Natural killer cell (primary cell): ENCODE measurements at regions not wholly inside any gene's neighbourhood (a gene's known extent, or its start where the extent isn't known, plus 50 kb on each side); places are given as distances from the start of the nearest gene placed in this dataset.

ENCODE experiments used
- ATAC-seq, 3 donors: fragments of 150-1000 bp in 2 of 3; fragments of 200-7000 bp in 1 of 3; cut with Tn5 transposase; 1 replicate in 1 of 3; 2 replicates in 2 of 3; pipeline ENCODE4 v1.10.0; 2021; ENCODE audit warnings: mild to moderate bottlenecking in 2 of 3, moderate library complexity in 2 of 3
- DNase-seq, 2 donors: peaks; one replicate each; pipeline versions ENCODE4 v3.0.0 to v3.0.0-alpha.2; 2013 to 2021; ENCODE audit warnings: mixed read lengths in 1 of 2
- H3K27ac ChIP-seq: one replicate; pipeline ENCODE4 v1.5.1; 2013; ENCODE audit warnings: mild to moderate bottlenecking, low read length
- H3K27me3 ChIP-seq: one replicate; pipeline ENCODE4 v1.6.1; 2013; ENCODE audit warnings: low read length; ENCODE audit not compliant: control insufficient read depth, insufficient read depth
- H3K36me3 ChIP-seq: one replicate; pipeline ENCODE4 v1.6.1; 2013; ENCODE audit warnings: low read length; ENCODE audit not compliant: control insufficient read depth, insufficient read depth
- H3K4me1 ChIP-seq: one replicate; pipeline ENCODE4 v1.6.1; 2013; ENCODE audit warnings: low read length; ENCODE audit not compliant: control insufficient read depth, insufficient read depth
- H3K4me3 ChIP-seq: one replicate; pipeline ENCODE4 v1.5.1; 2013; ENCODE audit warnings: low read length
- H3K9me3 ChIP-seq: one replicate; pipeline ENCODE4 v1.6.1; 2013; ENCODE audit warnings: low read length; ENCODE audit not compliant: control insufficient read depth, insufficient read depth
- H3K27ac Mint-ChIP-seq, 2 donors: one replicate each; pipeline ENCODE4 v1.8.0; 2022; ENCODE audit warnings: mild to moderate bottlenecking in 2 of 2, mixed read lengths in 2 of 2, moderate library complexity in 1 of 2
- H3K27me3 Mint-ChIP-seq, 2 donors: one replicate each; pipeline ENCODE4 v1.8.0; 2022; ENCODE audit warnings: low read depth in 2 of 2, mixed read lengths in 2 of 2
- H3K36me3 Mint-ChIP-seq: one replicate; pipeline ENCODE4 v1.8.0; 2022; ENCODE audit warnings: mixed read lengths
- H3K4me1 Mint-ChIP-seq, 2 donors: one replicate each; pipeline ENCODE4 v1.8.0; 2022; ENCODE audit warnings: mixed read lengths in 2 of 2
- H3K4me3 Mint-ChIP-seq: one replicate; pipeline ENCODE4 v1.8.0; 2022; ENCODE audit warnings: mild to moderate bottlenecking, moderate library complexity, mixed read lengths
- H3K9me3 Mint-ChIP-seq, 2 donors: one replicate each; pipeline ENCODE4 v1.8.0; 2022; ENCODE audit warnings: mixed read lengths in 2 of 2
- WGBS: methylation state at CpG from one replicate; pipeline ENCODE4 v1.1.7; 2013; ENCODE audit warnings: missing lambda C conversion rate; ENCODE audit not compliant: insufficient coverage; 5-methylcytosine and 5-hydroxymethylcytosine counted together
- intact Hi-C: fragments of 100-400 bp; cut with micrococcal nuclease; formaldehyde crosslinking; loops from one replicate; pipeline ENCODE4 v1.14.2; 2022
- TF ChIP-seq, protein P1 (sequence below): fragments of 200-600 bp; IDR thresholded peaks from one replicate; pipeline ENCODE4 v1.8.0; 2022; ENCODE audit warnings: antibody characterized with exemption

DNA sequence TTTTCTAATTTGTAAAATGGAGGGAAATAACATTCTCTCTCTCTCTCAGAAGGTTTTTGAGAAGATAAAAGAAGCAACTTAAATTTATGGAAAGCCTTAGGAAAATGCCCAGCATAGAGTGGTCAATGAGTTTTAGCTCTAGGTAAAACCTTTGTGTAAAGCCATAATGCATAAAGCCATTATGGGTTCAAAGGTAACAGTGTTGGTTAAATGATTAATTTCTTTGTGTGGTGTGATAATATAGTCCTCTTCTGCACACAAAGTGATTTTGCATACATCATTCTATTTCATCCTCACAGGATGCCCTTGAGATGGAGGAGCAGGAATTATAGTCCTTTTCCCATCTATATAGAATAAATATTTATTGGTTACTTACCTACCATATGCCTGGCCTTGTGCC lies 602.9 kb downstream of the CSNK1G3 start:
- Mint-ChIP-seq H3K9me3 (peaks cover 5% of the 10 kb centered on the region in 2 donors), H3K4me1 (no peaks in the 10 kb centered on the region), H3K27me3 (no peaks in the 10 kb centered on the region), H3K36me3 (no peaks in the 10 kb centered on the region), H3K27ac (no peak overlapping the region), H3K4me3 (no peak overlapping the region)
- Histone ChIP-seq H3K27ac (no peak overlapping the region), H3K4me3 (no peak overlapping the region), H3K36me3 (no peaks in the 10 kb centered on the region), H3K4me1 (no peaks in the 10 kb centered on the region), H3K27me3 (no peaks in the 10 kb centered on the region), H3K9me3 (no peaks in the 10 kb centered on the region)
- intact Hi-C loops = no loop called here
- TF ChIP-seq, protein P1, sequence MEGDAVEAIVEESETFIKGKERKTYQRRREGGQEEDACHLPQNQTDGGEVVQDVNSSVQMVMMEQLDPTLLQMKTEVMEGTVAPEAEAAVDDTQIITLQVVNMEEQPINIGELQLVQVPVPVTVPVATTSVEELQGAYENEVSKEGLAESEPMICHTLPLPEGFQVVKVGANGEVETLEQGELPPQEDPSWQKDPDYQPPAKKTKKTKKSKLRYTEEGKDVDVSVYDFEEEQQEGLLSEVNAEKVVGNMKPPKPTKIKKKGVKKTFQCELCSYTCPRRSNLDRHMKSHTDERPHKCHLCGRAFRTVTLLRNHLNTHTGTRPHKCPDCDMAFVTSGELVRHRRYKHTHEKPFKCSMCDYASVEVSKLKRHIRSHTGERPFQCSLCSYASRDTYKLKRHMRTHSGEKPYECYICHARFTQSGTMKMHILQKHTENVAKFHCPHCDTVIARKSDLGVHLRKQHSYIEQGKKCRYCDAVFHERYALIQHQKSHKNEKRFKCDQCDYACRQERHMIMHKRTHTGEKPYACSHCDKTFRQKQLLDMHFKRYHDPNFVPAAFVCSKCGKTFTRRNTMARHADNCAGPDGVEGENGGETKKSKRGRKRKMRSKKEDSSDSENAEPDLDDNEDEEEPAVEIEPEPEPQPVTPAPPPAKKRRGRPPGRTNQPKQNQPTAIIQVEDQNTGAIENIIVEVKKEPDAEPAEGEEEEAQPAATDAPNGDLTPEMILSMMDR = no peak
- ATAC-seq = no peak
- no peak for DNase-seq

DNA sequence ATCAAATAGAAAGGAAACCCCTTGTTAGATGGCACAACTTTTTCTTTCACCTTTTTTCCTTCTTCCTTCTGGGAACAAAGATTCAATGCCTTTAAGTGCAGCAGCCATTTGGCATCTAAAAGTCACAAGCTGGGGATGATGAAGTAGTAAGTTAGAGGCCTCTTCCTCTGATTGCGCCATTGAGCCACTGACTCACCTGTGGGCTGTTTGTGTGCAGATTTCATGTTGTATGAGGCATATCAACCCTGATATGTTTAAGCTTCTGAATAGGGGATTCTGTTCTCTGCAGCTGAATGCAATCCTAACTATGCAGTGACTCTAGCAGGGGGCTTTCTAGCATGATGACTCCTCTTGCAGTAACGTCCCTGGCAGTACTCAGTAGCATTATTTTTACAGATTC lies 599.9 kb downstream of the CSNK1G3 start:
- no peak for ATAC-seq
- no peaks in the 10 kb centered on the region for H3K4me1 Mint-ChIP-seq

DNA sequence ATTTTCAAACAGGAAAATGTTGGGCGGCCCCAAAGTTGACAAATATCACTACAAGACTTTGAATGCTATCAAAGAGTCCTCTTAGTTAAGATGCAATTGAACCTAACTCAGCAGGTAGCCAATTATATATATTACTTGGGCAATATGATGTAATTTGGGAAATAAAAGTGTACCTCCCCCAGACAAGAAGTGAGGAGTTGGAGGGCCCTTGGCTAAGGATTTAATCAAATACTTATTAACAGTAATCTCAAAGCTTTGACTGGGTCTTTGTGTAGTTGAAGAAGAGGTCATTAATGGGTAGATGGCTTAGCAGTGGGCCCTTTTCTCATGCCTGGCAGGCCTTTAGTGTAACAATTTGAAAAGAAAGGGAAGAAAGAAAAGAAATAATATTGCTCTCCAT lies 599.0 kb downstream of the CSNK1G3 start:
- H3K4me3 Mint-ChIP-seq = no peak overlapping the region
- no peaks in the 10 kb centered on the region for H3K9me3 ChIP-seq
- no peaks in the 10 kb centered on the region for H3K36me3 ChIP-seq
- whole genome bisulfite sequencing = 86% methylated on average over 1 of the region's 1 CpG
- no peak overlapping the region for H3K27ac ChIP-seq
- no peaks in the 10 kb centered on the region for H3K27me3 ChIP-seq
- DNase-seq (no peak), ATAC-seq (no peak)
- intact Hi-C loops = no loop called here
- H3K4me1 ChIP-seq = no peaks in the 10 kb centered on the region
- no peaks in the 10 kb centered on the region for H3K36me3 Mint-ChIP-seq
- H3K9me3 Mint-ChIP-seq = peaks cover 2 to 5% of the 10 kb centered on the region in 2 donors
- no peaks in the 10 kb centered on the region for H3K27me3 Mint-ChIP-seq
- no peak overlapping the region for H3K27ac Mint-ChIP-seq
- no peak overlapping the region for H3K4me3 ChIP-seq
- TF ChIP-seq, protein P1 = no peak
- H3K4me1 Mint-ChIP-seq = no peaks in the 10 kb centered on the region

More for the DNA sequence above, 599.9 kb downstream of the CSNK1G3 start:
- Mint-ChIP-seq H3K27me3 (no peaks in the 10 kb centered on the region), H3K9me3 (peaks cover 5% of the 10 kb centered on the region in 2 donors), H3K4me3 (no peak overlapping the region), H3K27ac (no peak overlapping the region), H3K36me3 (no peaks in the 10 kb centered on the region)
- H3K4me3 ChIP-seq = no peak overlapping the region
- H3K4me1 ChIP-seq = no peaks in the 10 kb centered on the region
- no peak for DNase-seq
- TF ChIP-seq, protein P1 = no peak
- H3K27me3 ChIP-seq = no peaks in the 10 kb centered on the region
- no peaks in the 10 kb centered on the region for H3K9me3 ChIP-seq
- H3K27ac ChIP-seq = no peak overlapping the region
- H3K36me3 ChIP-seq = no peaks in the 10 kb centered on the region
- intact Hi-C loops = no loop called here
- 87% methylated on average over 2 of the region's 2 CpGs for WGBS

DNA sequence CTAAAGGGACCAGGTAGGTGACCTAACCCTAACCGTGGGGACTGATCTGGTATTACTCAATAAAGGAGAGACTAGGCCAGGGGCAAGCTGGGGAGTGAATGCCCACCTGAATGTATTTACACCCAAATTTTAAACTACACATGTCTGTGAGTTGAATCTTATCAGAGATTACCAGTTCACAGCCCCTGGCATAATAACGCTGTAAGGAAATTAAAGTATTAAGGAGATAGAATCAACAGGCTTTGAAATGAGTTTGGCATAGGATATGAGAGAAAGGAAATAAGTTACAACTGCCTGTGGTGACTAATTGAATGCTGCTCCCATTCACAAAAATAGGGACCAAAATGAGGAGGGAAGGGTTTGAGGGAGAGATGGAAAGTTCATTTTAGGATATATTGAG lies 593.3 kb downstream of the CSNK1G3 start:
- intact Hi-C loops = no loop called here
- no peak for ATAC-seq
- no peaks in the 10 kb centered on the region for H3K4me1 Mint-ChIP-seq
- TF ChIP-seq, protein P1 = no peak
- H3K27ac ChIP-seq = no peak overlapping the region
- no peaks in the 10 kb centered on the region for H3K36me3 Mint-ChIP-seq
- 82% methylated on average over 2 of the region's 2 CpGs for WGBS
- no peaks in the 10 kb centered on the region for H3K9me3 ChIP-seq
- H3K4me3 Mint-ChIP-seq = no peak overlapping the region
- peaks cover 7 to 13% of the 10 kb centered on the region in 2 donors for H3K9me3 Mint-ChIP-seq
- no peak overlapping the region for H3K27ac Mint-ChIP-seq
- no peak for DNase-seq
- no peaks in the 10 kb centered on the region for H3K27me3 Mint-ChIP-seq
- H3K4me1 ChIP-seq = no peaks in the 10 kb centered on the region
- H3K36me3 ChIP-seq = no peaks in the 10 kb centered on the region
- no peaks in the 10 kb centered on the region for H3K27me3 ChIP-seq
- no peak overlapping the region for H3K4me3 ChIP-seq
